ENCODE measurements at regions not wholly inside any gene's neighbourhood (a gene's known extent, or its start where the extent isn't known, plus 50 kb on each side); places are given as distances from the start of the nearest gene placed in this dataset.

DNA sequence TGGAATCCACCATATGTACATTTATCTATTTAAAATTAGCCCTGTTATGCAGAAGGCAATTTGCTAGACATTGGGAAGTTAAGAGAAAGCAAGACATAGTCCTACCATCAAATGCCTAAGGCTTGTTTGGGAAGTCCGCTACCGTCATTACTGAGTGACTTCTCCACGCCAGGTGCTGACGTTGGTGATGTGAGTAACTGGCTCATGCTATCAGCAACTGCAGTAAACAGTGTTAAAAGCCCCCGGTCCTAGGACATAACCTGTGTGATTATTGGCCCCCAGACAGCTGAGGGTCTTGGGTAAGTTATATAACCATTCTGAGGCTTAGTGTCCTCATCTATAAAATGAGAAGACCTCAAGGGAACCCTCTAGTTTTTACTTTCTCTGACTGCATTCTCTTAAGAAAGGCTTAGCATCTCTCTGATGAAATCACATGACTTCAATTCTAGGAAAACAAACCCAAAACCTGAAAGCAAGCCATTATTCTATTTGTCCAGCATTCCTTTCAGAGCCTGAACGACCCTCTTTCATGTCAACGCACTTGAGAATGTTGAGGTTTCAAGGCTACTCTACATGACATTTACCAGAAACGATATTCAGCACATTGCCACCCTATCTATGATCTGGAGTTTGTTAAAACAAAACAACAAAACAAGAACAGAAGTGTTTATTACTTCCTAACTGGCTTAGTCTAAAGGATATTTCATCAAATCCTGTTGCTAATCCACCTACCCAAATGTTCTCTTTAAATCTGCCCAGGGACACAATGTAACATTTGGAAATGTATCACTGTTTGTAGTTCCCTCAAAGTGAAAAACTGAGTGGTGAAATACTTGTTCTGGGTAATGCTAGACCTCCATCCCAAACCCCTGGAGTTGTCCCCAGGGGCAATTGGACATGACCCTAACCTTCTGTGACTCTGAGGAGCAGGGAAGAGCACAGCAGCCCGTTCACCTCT, 133.8 kb downstream of the BTBD3 start:
- Histone ChIP-seq H3K4me3 (ENCODE audit: low read depth in 1 of 2, low read length in 2 of 2) (no peak overlapping the region), H3K9me3 (ENCODE audit: insufficient read depth, low read length, severe bottlenecking) (no peaks in the 10 kb centered on the region), H3K9ac (ENCODE audit: low read depth, low read length) (no peak overlapping the region), H3K36me3 (ENCODE audit: insufficient read depth, low read length) (no peaks in the 10 kb centered on the region), H2AFZ (ENCODE audit: low read depth, low read length) (no peak overlapping the region), H4K20me1 (ENCODE audit: insufficient read depth, low read length) (no peaks in the 10 kb centered on the region), H3K4me2 (ENCODE audit: insufficient read depth, low read length) (no peak overlapping the region), H3K79me2 (ENCODE audit: insufficient read depth, low read length) (no peaks in the 10 kb centered on the region), H3K27me3 (ENCODE audit: insufficient read depth, low read length, poor library complexity) (no peaks in the 10 kb centered on the region), H3K4me1 (ENCODE audit: insufficient read depth, low read length) (no peaks in the 10 kb centered on the region), H3K27ac (ENCODE audit: low read length) (no peak overlapping the region)
- no peak for DNase-seq
- ATAC-seq (ENCODE audit: insufficient read depth, low read depth) = no peak
- TF ChIP-seq EZH2 (IDR thresholded peaks at IDR 0.05; ENCODE audit: borderline replicate concordance, low read depth, low read length, severe bottlenecking) = no peak
- TF ChIP-seq, protein P1, sequence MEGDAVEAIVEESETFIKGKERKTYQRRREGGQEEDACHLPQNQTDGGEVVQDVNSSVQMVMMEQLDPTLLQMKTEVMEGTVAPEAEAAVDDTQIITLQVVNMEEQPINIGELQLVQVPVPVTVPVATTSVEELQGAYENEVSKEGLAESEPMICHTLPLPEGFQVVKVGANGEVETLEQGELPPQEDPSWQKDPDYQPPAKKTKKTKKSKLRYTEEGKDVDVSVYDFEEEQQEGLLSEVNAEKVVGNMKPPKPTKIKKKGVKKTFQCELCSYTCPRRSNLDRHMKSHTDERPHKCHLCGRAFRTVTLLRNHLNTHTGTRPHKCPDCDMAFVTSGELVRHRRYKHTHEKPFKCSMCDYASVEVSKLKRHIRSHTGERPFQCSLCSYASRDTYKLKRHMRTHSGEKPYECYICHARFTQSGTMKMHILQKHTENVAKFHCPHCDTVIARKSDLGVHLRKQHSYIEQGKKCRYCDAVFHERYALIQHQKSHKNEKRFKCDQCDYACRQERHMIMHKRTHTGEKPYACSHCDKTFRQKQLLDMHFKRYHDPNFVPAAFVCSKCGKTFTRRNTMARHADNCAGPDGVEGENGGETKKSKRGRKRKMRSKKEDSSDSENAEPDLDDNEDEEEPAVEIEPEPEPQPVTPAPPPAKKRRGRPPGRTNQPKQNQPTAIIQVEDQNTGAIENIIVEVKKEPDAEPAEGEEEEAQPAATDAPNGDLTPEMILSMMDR (IDR thresholded peaks at IDR 0.05; ENCODE audit: borderline replicate concordance, extremely low read depth, low read length, poor library complexity, severe bottlenecking) = no peak

DNA sequence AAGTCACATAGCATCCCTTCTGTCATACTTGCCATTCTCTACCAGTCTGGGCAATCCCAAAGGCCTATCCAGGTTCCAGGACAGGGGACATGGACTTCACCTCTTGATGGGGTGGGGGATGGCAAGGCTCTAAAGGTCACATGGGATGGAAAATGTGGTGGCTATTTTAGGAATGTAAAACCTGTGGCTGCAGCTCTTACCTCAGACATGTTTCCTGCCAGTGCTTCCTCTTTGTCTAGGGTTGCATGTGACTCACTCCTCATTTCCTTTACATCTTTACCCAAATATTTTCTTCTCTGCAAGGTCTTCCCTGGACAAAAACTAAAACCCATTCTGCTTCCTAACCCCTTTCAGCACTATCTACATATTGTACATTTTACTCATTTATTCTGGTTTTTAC, 135.7 kb downstream of the BTBD3 start:
- H3K27ac ChIP-seq (ENCODE audit: low read length) = no peak overlapping the region
- DNase-seq (no peak), ATAC-seq (ENCODE audit: insufficient read depth, low read depth) (no peak)
- TF ChIP-seq EZH2 (IDR thresholded peaks at IDR 0.05; ENCODE audit: borderline replicate concordance, low read depth, low read length, severe bottlenecking) = no peak
- TF ChIP-seq, protein P1 (IDR thresholded peaks at IDR 0.05; ENCODE audit: borderline replicate concordance, extremely low read depth, low read length, poor library complexity, severe bottlenecking) = no peak
- H3K4me2 ChIP-seq (ENCODE audit: insufficient read depth, low read length) = no peak overlapping the region
- H4K20me1 ChIP-seq (ENCODE audit: insufficient read depth, low read length) = 0 out of 2 replicates have a peak, but pooled peaks cover 2% of the 10 kb centered on the region
- H3K4me1 ChIP-seq (ENCODE audit: insufficient read depth, low read length) = no peaks in the 10 kb centered on the region
- no peak overlapping the region for H3K4me3 ChIP-seq (ENCODE audit: low read depth in 1 of 2, low read length in 2 of 2)
- no peaks in the 10 kb centered on the region for H3K36me3 ChIP-seq (ENCODE audit: insufficient read depth, low read length)
- H3K27me3 ChIP-seq (ENCODE audit: insufficient read depth, low read length, poor library complexity) = peaks cover 2% of the 10 kb centered on the region
- H3K9me3 ChIP-seq (ENCODE audit: insufficient read depth, low read length, severe bottlenecking) = no peaks in the 10 kb centered on the region
- H3K9ac ChIP-seq (ENCODE audit: low read depth, low read length) = no peak overlapping the region
- no peak overlapping the region for H2AFZ ChIP-seq (ENCODE audit: low read depth, low read length)
- no peaks in the 10 kb centered on the region for H3K79me2 ChIP-seq (ENCODE audit: insufficient read depth, low read length)

DNA sequence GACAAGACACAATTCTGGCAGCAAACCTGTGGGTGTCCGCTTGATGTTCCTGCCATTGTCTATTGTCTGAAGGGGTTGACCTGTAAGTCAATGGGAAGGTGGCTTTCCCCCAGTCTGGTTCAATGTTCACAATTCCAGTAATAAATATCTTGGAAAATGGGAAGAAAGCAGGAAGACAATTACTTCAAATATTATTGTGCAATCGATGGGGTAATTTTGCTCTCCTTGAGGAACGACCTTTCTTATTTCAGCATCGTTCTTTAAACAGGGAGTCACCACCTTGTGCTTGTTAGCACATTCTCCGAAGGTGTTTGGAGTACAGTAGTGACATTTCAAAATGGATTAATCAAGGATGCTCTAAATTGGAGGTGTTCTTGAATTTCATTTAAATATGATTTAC, 136.9 kb downstream of the BTBD3 start:
- H3K4me2 ChIP-seq (ENCODE audit: insufficient read depth, low read length) = no peak overlapping the region
- H3K79me2 ChIP-seq (ENCODE audit: insufficient read depth, low read length) = no peaks in the 10 kb centered on the region
- H3K4me3 ChIP-seq (ENCODE audit: low read depth in 1 of 2, low read length in 2 of 2) = no peak overlapping the region
- no peak for TF ChIP-seq EZH2 (IDR thresholded peaks at IDR 0.05; ENCODE audit: borderline replicate concordance, low read depth, low read length, severe bottlenecking)
- TF ChIP-seq, protein P1 (IDR thresholded peaks at IDR 0.05; ENCODE audit: borderline replicate concordance, extremely low read depth, low read length, poor library complexity, severe bottlenecking) = no peak
- no peak overlapping the region for H3K27ac ChIP-seq (ENCODE audit: low read length)
- H2AFZ ChIP-seq (ENCODE audit: low read depth, low read length) = no peak overlapping the region
- ATAC-seq (ENCODE audit: insufficient read depth, low read depth) = no peak
- H3K27me3 ChIP-seq (ENCODE audit: insufficient read depth, low read length, poor library complexity) = peaks cover 2% of the 10 kb centered on the region
- no peaks in the 10 kb centered on the region for H3K4me1 ChIP-seq (ENCODE audit: insufficient read depth, low read length)
- no peaks in the 10 kb centered on the region for H3K36me3 ChIP-seq (ENCODE audit: insufficient read depth, low read length)
- H4K20me1 ChIP-seq (ENCODE audit: insufficient read depth, low read length) = 0 out of 2 replicates have a peak, but pooled peaks cover 2% of the 10 kb centered on the region
- H3K9ac ChIP-seq (ENCODE audit: low read depth, low read length) = no peak overlapping the region
- H3K9me3 ChIP-seq (ENCODE audit: insufficient read depth, low read length, severe bottlenecking) = no peaks in the 10 kb centered on the region
- no peak for DNase-seq
